ENCODE measurements at regions not wholly inside any gene's neighbourhood (a gene's known extent, or its start where the extent isn't known, plus 50 kb on each side); places are given as distances from the start of the nearest gene placed in this dataset.

DNA sequence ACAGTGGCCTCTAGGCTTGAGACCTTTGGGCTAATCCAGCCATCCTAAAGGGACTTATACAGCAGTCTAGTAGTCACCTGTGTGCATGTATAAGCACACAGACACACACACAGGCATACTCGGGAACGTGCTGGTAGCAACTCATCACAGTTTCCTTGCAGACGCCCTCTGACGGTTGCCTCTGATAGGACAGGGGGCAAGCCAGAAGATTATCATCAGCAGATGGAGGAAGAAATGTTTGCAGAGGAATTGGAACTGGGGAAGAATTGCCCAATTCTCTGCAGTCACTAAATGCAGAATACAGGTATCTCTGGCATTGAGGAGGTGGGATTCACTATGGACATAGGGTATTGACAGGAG is 222.2 kb downstream of the C1orf94 start:
- no peak for DNase-seq (ENCODE audit: low read depth)
- no peak overlapping the region for H3K4me3 ChIP-seq (ENCODE audit: low read depth, low read length)
- TF ChIP-seq, protein P1, sequence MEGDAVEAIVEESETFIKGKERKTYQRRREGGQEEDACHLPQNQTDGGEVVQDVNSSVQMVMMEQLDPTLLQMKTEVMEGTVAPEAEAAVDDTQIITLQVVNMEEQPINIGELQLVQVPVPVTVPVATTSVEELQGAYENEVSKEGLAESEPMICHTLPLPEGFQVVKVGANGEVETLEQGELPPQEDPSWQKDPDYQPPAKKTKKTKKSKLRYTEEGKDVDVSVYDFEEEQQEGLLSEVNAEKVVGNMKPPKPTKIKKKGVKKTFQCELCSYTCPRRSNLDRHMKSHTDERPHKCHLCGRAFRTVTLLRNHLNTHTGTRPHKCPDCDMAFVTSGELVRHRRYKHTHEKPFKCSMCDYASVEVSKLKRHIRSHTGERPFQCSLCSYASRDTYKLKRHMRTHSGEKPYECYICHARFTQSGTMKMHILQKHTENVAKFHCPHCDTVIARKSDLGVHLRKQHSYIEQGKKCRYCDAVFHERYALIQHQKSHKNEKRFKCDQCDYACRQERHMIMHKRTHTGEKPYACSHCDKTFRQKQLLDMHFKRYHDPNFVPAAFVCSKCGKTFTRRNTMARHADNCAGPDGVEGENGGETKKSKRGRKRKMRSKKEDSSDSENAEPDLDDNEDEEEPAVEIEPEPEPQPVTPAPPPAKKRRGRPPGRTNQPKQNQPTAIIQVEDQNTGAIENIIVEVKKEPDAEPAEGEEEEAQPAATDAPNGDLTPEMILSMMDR (IDR thresholded peaks at IDR 0.05; ENCODE audit: insufficient read depth, low read depth, low read length), result no peak

DNA sequence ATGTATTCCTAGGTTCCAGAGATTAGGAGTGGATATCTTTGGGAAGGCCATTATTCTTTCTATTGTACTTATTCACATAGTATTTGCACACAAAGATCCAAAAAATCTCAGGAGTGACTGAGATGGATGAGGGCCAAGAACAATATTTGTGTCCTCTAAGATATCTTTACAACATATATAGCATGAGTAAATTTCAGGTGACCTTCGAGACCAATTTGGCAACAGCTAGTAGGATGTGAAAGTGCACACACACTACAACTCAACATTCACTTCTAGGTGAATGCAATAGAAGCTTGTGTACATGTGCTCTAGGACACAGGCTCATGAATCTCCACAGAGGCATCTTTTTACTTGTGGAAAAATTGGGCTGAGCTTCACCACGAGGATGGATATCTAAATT is 224.0 kb downstream of the C1orf94 start:
- no peak overlapping the region for H3K4me3 ChIP-seq (ENCODE audit: low read depth, low read length)
- TF ChIP-seq, protein P1 (IDR thresholded peaks at IDR 0.05; ENCODE audit: insufficient read depth, low read depth, low read length), result no peak
- no peak for DNase-seq (ENCODE audit: low read depth)

DNA sequence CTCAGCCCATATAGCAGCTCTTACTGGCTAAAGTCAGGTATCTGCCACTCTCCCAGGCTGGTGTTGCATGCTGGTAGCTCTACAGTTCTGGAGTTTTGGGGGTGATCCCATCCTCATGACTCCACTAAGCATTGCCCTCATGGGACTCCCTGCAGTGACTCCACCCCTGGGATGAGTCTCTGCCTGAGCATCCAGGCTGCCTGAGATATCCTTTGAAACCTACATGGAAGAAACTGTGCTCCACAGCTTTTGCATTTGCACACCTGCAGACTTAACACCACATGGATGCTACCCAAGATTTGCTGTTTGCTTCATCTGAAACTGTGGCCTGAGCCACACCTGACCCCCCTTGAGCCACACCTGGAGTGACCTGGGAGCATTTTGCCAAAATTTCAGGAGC is 226.4 kb downstream of the C1orf94 start:
- DNase-seq (ENCODE audit: low read depth), result no peak
- no peak overlapping the region for H3K4me3 ChIP-seq (ENCODE audit: low read depth, low read length)
- TF ChIP-seq, protein P1 (IDR thresholded peaks at IDR 0.05; ENCODE audit: insufficient read depth, low read depth, low read length), result no peak

DNA sequence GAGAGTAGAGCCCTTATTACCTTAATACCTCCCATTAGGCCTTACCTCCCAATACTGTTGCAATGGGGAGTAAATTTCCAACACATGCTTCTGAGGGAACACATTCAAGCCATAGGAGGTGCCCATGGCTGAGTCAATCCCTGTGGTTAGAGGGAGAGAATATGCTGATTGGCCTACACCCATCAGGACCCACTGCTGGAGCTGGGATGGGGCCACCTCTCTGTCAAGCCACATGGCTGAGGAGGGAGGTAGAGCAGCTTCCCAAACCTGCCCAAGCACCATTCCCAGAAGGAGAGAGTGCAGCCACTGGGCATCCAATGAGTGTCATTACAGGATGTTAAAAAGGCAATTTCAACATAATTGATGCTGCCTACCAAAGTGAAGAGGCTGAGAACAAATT is 228.1 kb downstream of the C1orf94 start:
- no peak for DNase-seq (ENCODE audit: low read depth)
- no peak overlapping the region for H3K4me3 ChIP-seq (ENCODE audit: low read depth, low read length)
- TF ChIP-seq, protein P1 (IDR thresholded peaks at IDR 0.05; ENCODE audit: insufficient read depth, low read depth, low read length), result no peak

DNA sequence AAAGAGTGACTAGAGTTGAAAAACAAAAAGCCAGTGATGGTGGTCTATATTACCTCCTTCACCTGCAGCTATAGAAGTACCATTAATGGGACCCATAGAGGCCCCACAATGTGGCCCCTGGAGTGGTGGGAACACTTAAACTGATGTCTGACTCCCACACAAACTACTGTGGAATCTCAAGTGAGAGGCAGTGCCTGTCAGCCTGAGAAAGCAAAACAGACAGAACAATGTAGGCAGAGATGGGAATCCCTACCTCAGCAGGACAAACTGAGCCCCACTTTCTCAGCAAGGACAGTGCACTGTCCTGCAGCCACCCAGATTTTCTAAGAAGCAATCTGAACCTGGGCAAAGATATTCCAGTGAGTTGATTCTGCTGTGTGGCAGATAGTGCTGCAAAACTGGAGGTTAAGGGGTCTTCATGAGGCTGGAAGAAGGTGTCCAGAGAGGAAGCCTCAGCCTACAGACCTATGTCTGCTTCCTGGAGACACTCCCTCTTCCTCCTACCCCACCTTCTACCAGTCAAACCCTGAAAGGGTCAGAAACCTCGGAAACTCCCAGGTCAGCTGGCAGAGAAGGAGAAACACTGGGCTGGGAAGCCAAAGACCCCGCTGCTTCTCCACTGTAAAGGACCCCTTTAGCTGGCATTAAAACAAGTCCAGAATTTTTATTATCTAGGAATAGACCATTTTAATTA is 228.7 kb downstream of the C1orf94 start:
- no peak for DNase-seq (ENCODE audit: low read depth)
- H3K4me3 ChIP-seq (ENCODE audit: low read depth, low read length), result no peak overlapping the region
- TF ChIP-seq, protein P1 (IDR thresholded peaks at IDR 0.05; ENCODE audit: insufficient read depth, low read depth, low read length), result no peak

DNA sequence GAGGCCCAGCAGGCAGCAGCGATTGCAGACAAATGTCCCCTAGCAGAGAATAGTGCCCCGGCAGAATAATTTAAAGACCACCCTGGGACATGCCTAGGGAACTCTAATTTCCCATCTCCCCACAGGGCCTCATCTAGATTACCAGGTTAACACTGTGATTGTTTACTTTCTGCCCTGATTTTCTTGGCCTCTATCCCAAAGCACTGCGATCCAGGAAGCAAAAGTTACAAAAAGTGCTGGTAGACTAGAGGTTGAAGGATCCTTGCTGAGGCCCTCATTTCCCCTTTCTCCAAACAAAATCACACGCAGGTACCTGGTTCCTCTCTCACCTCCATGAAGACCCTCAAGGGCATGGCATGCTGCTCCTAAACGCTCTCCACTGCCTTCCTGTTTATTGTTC is 229.7 kb downstream of the C1orf94 start:
- no peak overlapping the region for H3K4me3 ChIP-seq (ENCODE audit: low read depth, low read length)
- TF ChIP-seq, protein P1 (IDR thresholded peaks at IDR 0.05; ENCODE audit: insufficient read depth, low read depth, low read length), result no peak
- no peak for DNase-seq (ENCODE audit: low read depth)

Data from fibroblast of villous mesenchyme (primary cell).